Progenitor cell of endocrine pancreas (in vitro differentiated cells): ENCODE measurements at regions not wholly inside any gene's neighbourhood (a gene's known extent, or its start where the extent isn't known, plus 50 kb on each side); places are given as distances from the start of the nearest gene placed in this dataset.

Source experiments
- DNase-seq: peaks from one replicate; pipeline ENCODE4 v3.0.0; 2021; ENCODE audit warnings: low spot score; ENCODE audit not compliant: unreplicated experiment
- H3K27ac Mint-ChIP-seq: 2 replicates; pipeline ENCODE4 v1.8.0; 2021; ENCODE audit warnings: mild to moderate bottlenecking, moderate library complexity, mixed read lengths
- H3K27me3 Mint-ChIP-seq: 2 replicates; pipeline ENCODE4 v1.8.0; 2021; ENCODE audit warnings: mixed read lengths
- H3K36me3 Mint-ChIP-seq: 2 replicates; pipeline ENCODE4 v1.8.0; 2022; ENCODE audit warnings: mixed read lengths; ENCODE audit not compliant: insufficient read depth
- H3K4me1 Mint-ChIP-seq: 2 replicates; pipeline ENCODE4 v1.8.0; 2021; ENCODE audit warnings: low read depth, mixed read lengths
- H3K4me3 Mint-ChIP-seq: 2 replicates; pipeline ENCODE4 v1.8.0; 2021; ENCODE audit warnings: low read depth, mild to moderate bottlenecking, moderate library complexity, mixed read lengths
- H3K9me3 Mint-ChIP-seq: 2 replicates; pipeline ENCODE4 v1.8.0; 2021; ENCODE audit warnings: low read depth, mixed read lengths
- CTCF ChIP-seq: fragments of 200-600 bp; sonication (generic); IDR thresholded peaks from one replicate; pipeline ENCODE4 v1.5.0; 2021; ENCODE audit warnings: antibody characterized with exemption, mild to moderate bottlenecking; ENCODE audit not compliant: unreplicated experiment

GRCh38 chr6:17202526-17202925, 78.6 kb upstream of the RBM24 start:
- Mint-ChIP-seq H3K36me3 (peaks cover 4% of the 10 kb centered on the region), H3K27ac (no peak overlapping the region), H3K9me3 (peaks cover 14% of the 10 kb centered on the region), H3K4me1 (no peaks in the 10 kb centered on the region), H3K4me3 (no peak overlapping the region), H3K27me3 (peaks cover 3% of the 10 kb centered on the region)
- no peak for DNase-seq
- no peak for TF ChIP-seq CTCF

GRCh38 chr6:17204533-17204932, 76.6 kb upstream of the RBM24 start:
- no peak overlapping the region for H3K4me3 Mint-ChIP-seq
- H3K9me3 Mint-ChIP-seq = peaks cover 15% of the 10 kb centered on the region
- H3K27ac Mint-ChIP-seq = no peak overlapping the region
- peaks cover 4% of the 10 kb centered on the region for H3K36me3 Mint-ChIP-seq
- no peak for TF ChIP-seq CTCF
- no peaks in the 10 kb centered on the region for H3K4me1 Mint-ChIP-seq
- DNase-seq = no peak
- H3K27me3 Mint-ChIP-seq = peaks cover 3% of the 10 kb centered on the region

GRCh38 chr6:17206566-17207072, 74.5 kb upstream of the RBM24 start:
- H3K36me3 Mint-ChIP-seq = peaks cover 4% of the 10 kb centered on the region
- no peak for TF ChIP-seq CTCF
- no peaks in the 10 kb centered on the region for H3K27me3 Mint-ChIP-seq
- H3K27ac Mint-ChIP-seq = no peak overlapping the region
- H3K4me1 Mint-ChIP-seq = no peaks in the 10 kb centered on the region
- no peak overlapping the region for H3K4me3 Mint-ChIP-seq
- no peak for DNase-seq
- peaks cover 15% of the 10 kb centered on the region for H3K9me3 Mint-ChIP-seq

- H3K27me3 Mint-ChIP-seq = no peaks in the 10 kb centered on the region
- no peak for TF ChIP-seq CTCF
- H3K4me3 Mint-ChIP-seq = no peak overlapping the region
Measured at GRCh38 chr6:17207281-17207680, 73.9 kb upstream of the RBM24 start.

GRCh38 chr6:17210683-17211082, 70.5 kb upstream of the RBM24 start:
- peaks cover 2% of the 10 kb centered on the region for H3K36me3 Mint-ChIP-seq
- no peak for DNase-seq
- TF ChIP-seq CTCF = no peak
- H3K27ac Mint-ChIP-seq = no peak overlapping the region
- no peaks in the 10 kb centered on the region for H3K27me3 Mint-ChIP-seq
- H3K4me3 Mint-ChIP-seq = no peak overlapping the region
- H3K4me1 Mint-ChIP-seq = peaks cover 8% of the 10 kb centered on the region
- peaks cover 12% of the 10 kb centered on the region for H3K9me3 Mint-ChIP-seq

More at GRCh38 chr6:17207281-17207680, 73.9 kb upstream of the RBM24 start:
- DNase-seq = no peak
- Mint-ChIP-seq H3K9me3 (peaks cover 15% of the 10 kb centered on the region), H3K27ac (no peak overlapping the region), H3K36me3 (peaks cover 4% of the 10 kb centered on the region), H3K4me1 (peaks cover under 1% of the 10 kb centered on the region)
